Pancreas (tissue), 10 donors: ENCODE measurements at regions not wholly inside any gene's neighbourhood (a gene's known extent, or its start where the extent isn't known, plus 50 kb on each side); places are given as distances from the start of the nearest gene placed in this dataset.

Source experiments
- ATAC-seq, 4 donors: fragments of 200-7000 bp; cut with Tn5 transposase; one replicate each; pipeline versions ENCODE4 v1.8.0 to v1.9.1; 2020; ENCODE audit warnings: mild to moderate bottlenecking in 4 of 4, moderate library complexity in 4 of 4
- DNase-seq, 6 donors: peaks; one replicate each; pipeline ENCODE4 v3.0.0-alpha.2; 2020
- FAIRE-seq: peaks from 2 replicates; lab custom pipeline; 2012; peaks lifted over from hg19 to GRCh38; lab: Jason Lieb, UNC
- H3K27ac ChIP-seq, 4 donors: fragments of 200-600 bp; sonication (generic); 1 replicate in 3 of 4; 2 replicates in 1 of 4; pipeline versions ENCODE4 v1.5.0 to v1.8.0; 2020
- H3K27me3 ChIP-seq, 4 donors: fragments of 200-600 bp; one replicate each; pipeline ENCODE4 v1.8.0; 2021
- H3K36me3 ChIP-seq, 3 donors: fragments of 200-600 bp; sonication (generic) in 1 of 3; one replicate each; pipeline versions ENCODE4 v1.5.0 to v1.8.0; 2020 to 2021
- H3K4me1 ChIP-seq, 3 donors: fragments of 200-600 bp; one replicate each; pipeline ENCODE4 v1.8.0; 2021
- H3K4me3 ChIP-seq, 4 donors: fragments of 200-600 bp; sonication (generic) in 2 of 4; one replicate each; pipeline versions ENCODE4 v1.5.0 to v1.8.0; 2020 to 2021
- H3K9me3 ChIP-seq, 4 donors: fragments of 200-600 bp; one replicate each; pipeline ENCODE4 v1.8.0; 2021
- CTCF ChIP-seq, 4 donors: fragments of 200-600 bp; sonication (generic) in 3 of 4; IDR thresholded peaks; one replicate each; pipeline versions ENCODE4 v1.5.0 to v1.8.0; 2021; ENCODE audit warnings: antibody characterized with exemption in 4 of 4
- WGBS, 2 donors: extraction: QIAGEN DNeasy Blood & Tissue Kit; methylation state at CpG; one replicate each; pipeline ENCODE4 v1.1.7; 2013; 5-methylcytosine and 5-hydroxymethylcytosine counted together
- intact Hi-C, 3 donors: fragments of 100-400 bp; cut with DNase I; formaldehyde crosslinking; loops; one replicate each; pipeline versions ENCODE4 v1.11.1 to v1.14.2; 2022
- donor health status: healthy with polysubstance abuse.
- donor health status: DM: no; HTN: no; CAD: no; lungs with moderate emphysema.
- donor health status: DM: no; HTN: no; CAD: no.
- donor health status: control.
- donor health status: control.
- donor health status: Bipolar disorder and iron deficiency.
- donor health status: DM: yes; HTN: yes; CAD: no.
- donor health status: DM: no; HTN: no; CAD: no.
- donor health status: DM: no; HTN: no; CAD: no.
- donor health status: DM: yes; HTN: yes; CAD: no.

DNA sequence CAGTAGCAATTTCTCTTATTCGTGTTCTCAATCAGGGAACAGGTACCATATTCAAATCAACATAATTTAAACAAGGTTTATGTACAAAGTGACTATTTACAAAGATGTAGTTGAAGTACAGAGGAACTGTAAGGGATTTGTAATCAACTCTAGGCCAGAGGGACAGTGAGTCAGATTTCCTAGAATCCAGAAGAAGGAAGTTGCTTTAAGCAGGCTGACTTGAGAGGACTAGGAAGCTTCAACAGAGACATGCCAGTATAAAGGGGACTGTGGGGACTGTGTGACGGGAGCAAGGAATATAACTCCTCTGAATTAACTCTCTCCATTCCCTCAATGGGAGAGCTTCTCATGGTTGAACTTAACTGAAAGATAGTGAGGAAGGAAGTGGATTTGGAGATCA is 427.4 kb upstream of the JAG1 start:
- FAIRE-seq (no peak), DNase-seq (no peak), ATAC-seq (peak in 2 of 4 donors; percentile 49 to 59)
- Histone ChIP-seq H3K9me3 (no peaks in the 10 kb centered on the region), H3K4me1 (no peaks in the 10 kb centered on the region), H3K27ac (no peak overlapping the region), H3K4me3 (no peak overlapping the region), H3K27me3 (no peaks in the 10 kb centered on the region), H3K36me3 (no peaks in the 10 kb centered on the region)
- WGBS, 2 donors: 78 to 88% methylated on average over 2 of the region's 2 CpGs
- no peak for TF ChIP-seq CTCF (IDR thresholded peaks at IDR 0.05)
- intact Hi-C loops: no loop called here

GRCh38 chr20:11101696-11102095 is 427.9 kb upstream of the JAG1 start:
- DNase-seq: no peak
- Histone ChIP-seq H3K36me3 (no peaks in the 10 kb centered on the region), H3K4me3 (no peak overlapping the region), H3K4me1 (no peaks in the 10 kb centered on the region), H3K9me3 (no peaks in the 10 kb centered on the region), H3K27ac (no peak overlapping the region), H3K27me3 (no peaks in the 10 kb centered on the region)
- WGBS, 2 donors: 84 to 94% methylated on average over 7 of the region's 7 CpGs
- no peak for ATAC-seq
- TF ChIP-seq CTCF (IDR thresholded peaks at IDR 0.05): no peak
- intact Hi-C loops: no loop called here
- FAIRE-seq: no peak

GRCh38 chr20:11103866-11104265 is 430.1 kb upstream of the JAG1 start:
- intact Hi-C loops: no loop called here
- no peak for FAIRE-seq
- Histone ChIP-seq H3K36me3 (no peaks in the 10 kb centered on the region), H3K4me1 (no peaks in the 10 kb centered on the region), H3K27me3 (no peaks in the 10 kb centered on the region), H3K9me3 (no peaks in the 10 kb centered on the region), H3K4me3 (no peak overlapping the region), H3K27ac (no peak overlapping the region)
- ATAC-seq: no peak
- DNase-seq: no peak
- 86 to 93% methylated on average over 1 of the region's 1 CpG for WGBS, 2 donors
- TF ChIP-seq CTCF (IDR thresholded peaks at IDR 0.05): no peak

DNA sequence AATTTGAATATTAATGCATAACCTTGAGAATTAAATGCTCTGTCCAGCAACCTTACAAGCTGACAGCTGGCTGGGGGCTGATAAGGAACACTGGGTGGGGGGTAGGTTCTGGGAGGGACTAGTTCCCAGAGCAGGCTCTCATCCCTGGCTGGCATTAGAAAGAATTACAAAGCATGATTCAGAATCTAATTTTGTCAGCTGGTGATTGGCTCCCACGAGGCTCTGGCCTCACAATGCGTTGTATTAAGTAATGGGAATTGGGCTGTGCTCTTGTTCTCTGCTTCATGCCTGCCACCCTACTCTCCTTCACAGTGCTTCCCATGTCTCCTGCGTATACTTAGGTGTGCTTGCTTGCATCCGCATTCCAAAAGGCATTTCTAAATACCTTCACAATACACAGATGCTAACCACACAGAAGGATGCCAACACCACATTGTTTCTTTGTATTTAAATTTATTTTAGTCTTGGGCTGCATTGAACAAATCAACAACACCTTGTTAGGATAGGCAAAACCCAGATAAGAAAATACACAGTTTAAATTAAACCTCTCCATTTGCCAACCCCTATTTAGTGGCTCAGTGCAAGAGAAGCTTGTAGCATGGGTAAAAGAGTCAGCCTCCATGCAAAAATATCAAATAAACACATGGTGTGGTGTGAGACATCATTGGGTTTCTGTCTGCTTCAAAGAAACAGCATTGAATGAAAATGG is 434.5 kb upstream of the JAG1 start:
- H3K4me1 ChIP-seq: peaks cover 0 to 6% (median 3%) of the 10 kb centered on the region in 3 donors
- no peak overlapping the region for H3K4me3 ChIP-seq
- no peak for FAIRE-seq
- ATAC-seq: no peak
- no peaks in the 10 kb centered on the region for H3K27me3 ChIP-seq
- no peak overlapping the region for H3K27ac ChIP-seq
- 60 to 67% methylated on average over 4 of the region's 4 CpGs for WGBS, 2 donors
- DNase-seq: no peak
- intact Hi-C loops: no loop called here
- no peak for TF ChIP-seq CTCF (IDR thresholded peaks at IDR 0.05)
- H3K9me3 ChIP-seq: no peaks in the 10 kb centered on the region
- H3K36me3 ChIP-seq: no peaks in the 10 kb centered on the region

GRCh38 chr20:11110535-11110934 is 436.7 kb upstream of the JAG1 start:
- no peak for TF ChIP-seq CTCF (IDR thresholded peaks at IDR 0.05)
- H3K27ac ChIP-seq: no peak overlapping the region
- H3K27me3 ChIP-seq: no peaks in the 10 kb centered on the region
- WGBS, 2 donors: 92 to 94% methylated on average over 4 of the region's 4 CpGs
- no peak for DNase-seq
- intact Hi-C loops: no loop called here
- no peak overlapping the region for H3K4me3 ChIP-seq
- H3K9me3 ChIP-seq: no peaks in the 10 kb centered on the region
- no peak for ATAC-seq
- FAIRE-seq: no peak
- H3K4me1 ChIP-seq: peaks cover 0 to 6% (median 3%) of the 10 kb centered on the region in 3 donors
- H3K36me3 ChIP-seq: no peaks in the 10 kb centered on the region
